ENCODE measurements at regions not wholly inside any gene's neighbourhood (a gene's known extent, or its start where the extent isn't known, plus 50 kb on each side); places are given as distances from the start of the nearest gene placed in this dataset.

DNA sequence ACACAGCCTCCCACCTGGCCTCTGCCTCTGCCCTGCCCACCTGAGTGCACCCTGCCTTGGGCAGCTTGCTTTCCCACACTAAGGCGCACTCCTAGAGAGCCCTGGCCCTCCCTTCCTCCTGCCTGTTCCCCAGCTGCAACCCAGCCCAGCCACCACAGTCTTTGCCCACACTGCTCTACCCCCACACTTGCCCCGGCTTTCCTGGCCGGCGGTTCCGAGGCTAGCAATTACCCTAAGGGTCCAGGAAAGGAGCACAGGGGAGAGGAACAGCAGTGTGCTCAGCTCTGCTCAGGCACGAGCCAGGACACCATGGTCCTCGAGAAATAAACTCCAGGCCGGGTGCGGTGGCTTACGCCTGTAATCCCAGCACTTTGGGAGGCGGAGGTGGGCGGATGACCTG is 237.8 kb upstream of the RAB6C start:
- H3K4me3 ChIP-seq (replicated peaks; ENCODE audit: low read depth, low read length), result no peak overlapping the region
- TF ChIP-seq, protein P1, sequence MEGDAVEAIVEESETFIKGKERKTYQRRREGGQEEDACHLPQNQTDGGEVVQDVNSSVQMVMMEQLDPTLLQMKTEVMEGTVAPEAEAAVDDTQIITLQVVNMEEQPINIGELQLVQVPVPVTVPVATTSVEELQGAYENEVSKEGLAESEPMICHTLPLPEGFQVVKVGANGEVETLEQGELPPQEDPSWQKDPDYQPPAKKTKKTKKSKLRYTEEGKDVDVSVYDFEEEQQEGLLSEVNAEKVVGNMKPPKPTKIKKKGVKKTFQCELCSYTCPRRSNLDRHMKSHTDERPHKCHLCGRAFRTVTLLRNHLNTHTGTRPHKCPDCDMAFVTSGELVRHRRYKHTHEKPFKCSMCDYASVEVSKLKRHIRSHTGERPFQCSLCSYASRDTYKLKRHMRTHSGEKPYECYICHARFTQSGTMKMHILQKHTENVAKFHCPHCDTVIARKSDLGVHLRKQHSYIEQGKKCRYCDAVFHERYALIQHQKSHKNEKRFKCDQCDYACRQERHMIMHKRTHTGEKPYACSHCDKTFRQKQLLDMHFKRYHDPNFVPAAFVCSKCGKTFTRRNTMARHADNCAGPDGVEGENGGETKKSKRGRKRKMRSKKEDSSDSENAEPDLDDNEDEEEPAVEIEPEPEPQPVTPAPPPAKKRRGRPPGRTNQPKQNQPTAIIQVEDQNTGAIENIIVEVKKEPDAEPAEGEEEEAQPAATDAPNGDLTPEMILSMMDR (IDR thresholded peaks at IDR 0.05; ENCODE audit: low read length, missing control alignments), result no peak
- no peak for DNase-seq (ENCODE audit: low read depth)

DNA sequence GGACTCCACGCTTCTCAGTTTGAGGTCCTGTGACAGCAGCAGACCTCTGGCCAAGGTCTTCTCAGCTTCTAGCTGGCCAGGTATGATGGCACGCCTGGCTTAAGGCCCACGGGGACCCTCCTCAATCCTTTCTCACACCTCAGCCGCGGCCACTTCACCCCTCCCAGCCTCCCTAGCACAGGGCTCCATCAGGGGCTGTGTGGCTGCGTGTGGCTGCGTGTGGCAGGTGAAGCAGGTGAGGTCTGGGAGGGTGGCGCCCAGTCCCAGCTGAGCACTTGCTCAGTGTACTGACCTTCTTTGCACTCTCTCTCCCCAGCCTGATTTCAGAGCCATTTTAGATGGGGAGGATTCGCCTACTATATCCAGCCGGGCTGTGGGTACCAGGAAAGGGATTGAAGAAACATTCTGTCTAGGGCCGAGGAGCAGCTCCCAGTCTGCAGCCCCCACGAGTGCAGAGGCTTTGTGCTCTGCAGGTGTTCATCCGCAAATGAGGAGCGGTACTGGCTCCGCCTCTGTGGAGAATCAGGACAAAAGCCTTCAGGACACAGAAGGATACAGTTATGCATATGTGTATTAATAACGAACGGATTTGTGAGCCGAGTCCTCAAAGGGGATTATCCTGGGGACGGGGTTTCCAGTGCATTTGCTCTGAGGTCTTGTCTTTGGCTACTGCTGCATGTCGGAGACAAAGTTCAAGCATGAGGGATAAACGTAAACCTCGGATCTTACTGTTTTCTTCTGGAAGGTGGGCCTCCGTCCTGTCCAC is 236.9 kb upstream of the RAB6C start:
- no peak overlapping the region for H3K4me3 ChIP-seq (replicated peaks; ENCODE audit: low read depth, low read length)
- DNase-seq (ENCODE audit: low read depth), result no peak
- TF ChIP-seq, protein P1 (IDR thresholded peaks at IDR 0.05; ENCODE audit: low read length, missing control alignments), result no peak

DNA sequence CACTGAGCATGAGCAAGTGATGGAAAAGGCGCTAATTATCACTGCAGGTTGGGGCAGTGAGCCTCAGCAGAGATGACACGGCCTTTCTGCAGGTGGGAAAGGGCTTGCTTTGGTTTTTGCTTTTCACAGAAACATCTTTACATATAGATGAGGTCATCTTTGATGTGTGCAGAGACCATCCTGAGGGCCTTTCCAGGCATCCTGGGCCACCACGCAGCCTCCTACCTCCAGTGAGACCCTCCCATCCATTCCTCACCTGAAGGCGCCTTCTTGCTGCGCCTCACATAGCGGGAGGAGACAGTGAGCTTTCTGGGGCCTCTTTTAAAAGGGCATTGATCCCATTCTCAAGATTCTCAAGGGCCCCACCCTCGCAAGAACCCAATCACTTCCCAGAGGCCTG is 235.3 kb upstream of the RAB6C start:
- DNase-seq (ENCODE audit: low read depth), result no peak
- TF ChIP-seq, protein P1 (IDR thresholded peaks at IDR 0.05; ENCODE audit: low read length, missing control alignments), result no peak
- H3K4me3 ChIP-seq (replicated peaks; ENCODE audit: low read depth, low read length), result no peak overlapping the region

DNA sequence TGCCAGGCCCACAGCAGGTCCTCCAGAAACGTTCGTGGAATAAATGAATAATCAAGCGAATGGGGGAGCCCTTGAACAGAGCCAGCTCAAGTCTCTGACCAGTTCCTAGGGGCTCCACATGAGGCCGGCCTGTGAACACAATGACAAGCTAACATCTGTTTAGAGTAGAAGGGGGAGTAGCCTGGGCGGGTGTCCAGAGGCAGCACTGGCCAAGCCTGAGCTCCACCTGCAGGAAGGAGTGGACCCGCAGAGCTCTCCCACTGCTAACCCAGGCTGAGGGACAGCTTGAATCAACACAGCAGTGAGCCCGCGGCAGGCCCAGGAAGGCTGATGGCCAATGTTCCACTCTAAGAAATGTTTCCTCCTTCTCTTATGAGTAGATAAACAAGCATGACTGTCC is 234.8 kb upstream of the RAB6C start:
- DNase-seq (ENCODE audit: low read depth), result no peak
- no peak overlapping the region for H3K4me3 ChIP-seq (replicated peaks; ENCODE audit: low read depth, low read length)
- TF ChIP-seq, protein P1 (IDR thresholded peaks at IDR 0.05; ENCODE audit: low read length, missing control alignments), result no peak

DNA sequence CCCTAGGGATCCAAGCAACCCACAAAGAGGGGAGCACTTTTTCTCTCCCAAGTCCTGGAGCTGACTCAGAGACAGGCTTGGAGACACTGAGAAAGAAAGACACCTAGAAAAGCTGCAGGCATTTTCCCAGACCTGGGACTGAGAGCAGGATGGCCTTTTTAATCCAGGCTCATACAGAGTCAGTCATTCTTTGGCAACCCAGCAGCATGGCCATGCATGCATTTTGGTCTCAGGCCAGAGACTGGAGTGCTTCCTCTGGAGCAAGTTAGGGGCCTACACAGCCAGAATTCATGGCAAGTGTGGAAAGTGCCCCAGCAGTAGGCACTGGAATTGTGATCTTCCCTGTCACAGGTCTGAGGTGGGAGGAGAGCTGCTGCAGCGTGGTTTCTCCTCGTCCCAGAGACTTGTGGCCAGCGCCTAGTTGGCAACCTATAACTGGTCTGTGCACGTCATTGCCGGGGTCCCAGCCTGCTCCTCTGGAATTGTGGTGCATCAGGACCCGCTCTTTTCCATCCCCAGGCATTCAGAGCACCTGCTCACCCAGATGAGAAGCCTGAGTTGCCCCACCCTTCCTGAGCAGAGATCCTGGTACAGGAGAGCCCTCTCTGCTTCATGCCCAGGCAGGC is 231.9 kb upstream of the RAB6C start:
- no peak for DNase-seq (ENCODE audit: low read depth)
- H3K4me3 ChIP-seq (replicated peaks; ENCODE audit: low read depth, low read length), result no peak overlapping the region
- TF ChIP-seq, protein P1 (IDR thresholded peaks at IDR 0.05; ENCODE audit: low read length, missing control alignments), result no peak

DNA sequence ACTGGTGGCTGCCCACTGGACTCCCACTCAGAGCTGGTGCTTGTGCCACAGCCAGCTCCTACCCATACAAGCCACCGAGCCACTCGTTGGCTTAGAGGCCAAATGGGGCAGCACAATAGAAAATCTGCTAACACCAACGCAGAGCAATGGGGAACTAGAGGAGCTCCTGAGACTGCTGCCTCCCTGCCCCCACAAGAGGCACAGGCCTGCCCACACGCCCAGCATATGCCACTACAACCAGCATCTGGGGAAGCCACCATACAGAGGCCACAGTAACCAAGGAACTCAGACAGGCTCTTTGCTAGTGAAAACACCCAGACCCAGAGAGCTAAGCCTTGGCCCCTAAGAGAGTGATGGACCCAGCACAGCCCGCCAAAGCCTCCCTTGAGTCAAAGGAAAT is 231.2 kb upstream of the RAB6C start:
- DNase-seq (ENCODE audit: low read depth), result no peak
- no peak overlapping the region for H3K4me3 ChIP-seq (replicated peaks; ENCODE audit: low read depth, low read length)
- TF ChIP-seq, protein P1 (IDR thresholded peaks at IDR 0.05; ENCODE audit: low read length, missing control alignments), result no peak
